Skeletal muscle satellite cell (primary cell): ENCODE measurements at regions not wholly inside any gene's neighbourhood (a gene's known extent, or its start where the extent isn't known, plus 50 kb on each side); places are given as distances from the start of the nearest gene placed in this dataset. TPM values are rescaled to one million over a fixed set of nuclear protein-coding genes. Genes with fewer than 3 reads are reported as not detected.

ENCODE experiments used
- H3K27me3 ChIP-seq: 2 replicates; pipeline ENCODE4 v1.7.0; 2013; ENCODE audit warnings: low read length; ENCODE audit not compliant: control insufficient read depth, insufficient read depth
- H3K36me3 ChIP-seq: 2 replicates; pipeline ENCODE4 v1.7.0; 2013; ENCODE audit warnings: mild to moderate bottlenecking, control low read depth, low read length; ENCODE audit not compliant: insufficient read depth
- H3K4me1 ChIP-seq: 2 replicates; pipeline ENCODE4 v1.7.0; 2013; ENCODE audit warnings: low read length; ENCODE audit not compliant: control insufficient read depth, insufficient read depth
- H3K4me2 ChIP-seq: 2 replicates; pipeline ENCODE4 v1.7.0; 2013; ENCODE audit warnings: mild to moderate bottlenecking, low read length
- H3K4me3 ChIP-seq: 2 replicates; pipeline ENCODE4 v1.7.0; 2013; ENCODE audit warnings: low read length
- H3K9ac ChIP-seq: 2 replicates; pipeline ENCODE4 v1.7.0; 2013; ENCODE audit warnings: mild to moderate bottlenecking, low read depth, low read length, moderate library complexity
- H3K9me3 ChIP-seq: replicated peaks from 2 replicates; pipeline ENCODE4 v1.7.0; 2013; ENCODE audit warnings: mild to moderate bottlenecking, control low read depth, low read length
- small RNA-seq: library from RNA; depleted of rRNA; stranded (forward); fragments of <200 nt; gene quantifications from one replicate; pipeline ENCODE3, GENCODE V24; 2012

- H3K4me1 ChIP-seq = peaks cover 6% of the 10 kb centered on the region
Measured at GRCh38 chr1:29384496-29385015, 148.2 kb downstream of the PTPRU start.

GRCh38 chr1:29383746-29384371 lies 147.5 kb downstream of the PTPRU start:
- Histone ChIP-seq H3K4me3 (no peak overlapping the region), H3K27me3 (no peaks in the 10 kb centered on the region), H3K9ac (peak overlapping the region; percentile 12), H3K4me2 (no peak overlapping the region), H3K9me3 (no peaks in the 10 kb centered on the region), H3K4me1 (peaks cover 6% of the 10 kb centered on the region), H3K36me3 (no peaks in the 10 kb centered on the region)

More at GRCh38 chr1:29384496-29385015, 148.2 kb downstream of the PTPRU start:
- Histone ChIP-seq H3K9me3 (no peaks in the 10 kb centered on the region), H3K4me2 (no peak overlapping the region), H3K9ac (no peak overlapping the region), H3K36me3 (no peaks in the 10 kb centered on the region), H3K4me3 (no peak overlapping the region), H3K27me3 (no peaks in the 10 kb centered on the region)

- no peaks in the 10 kb centered on the region for H3K36me3 ChIP-seq
- H3K4me1 ChIP-seq = peaks cover 6% of the 10 kb centered on the region
- H3K27me3 ChIP-seq = no peaks in the 10 kb centered on the region
- no peak overlapping the region for H3K4me3 ChIP-seq
- no peak overlapping the region for H3K4me2 ChIP-seq
- H3K9me3 ChIP-seq = no peaks in the 10 kb centered on the region
- H3K9ac ChIP-seq = peak overlapping the region; percentile 12
Measured at GRCh38 chr1:29382851-29383745, 146.8 kb downstream of the PTPRU start.

GRCh38 chr1:29381426-29381825 lies 145.1 kb downstream of the PTPRU start:
- Histone ChIP-seq H3K9me3 (no peaks in the 10 kb centered on the region), H3K4me2 (no peak overlapping the region), H3K4me1 (peaks cover 6% of the 10 kb centered on the region), H3K27me3 (no peaks in the 10 kb centered on the region), H3K4me3 (no peak overlapping the region), H3K9ac (no peak overlapping the region), H3K36me3 (no peaks in the 10 kb centered on the region)

- Histone ChIP-seq H3K4me2 (no peak overlapping the region), H3K9me3 (no peaks in the 10 kb centered on the region), H3K4me3 (no peak overlapping the region), H3K9ac (no peak overlapping the region), H3K27me3 (no peaks in the 10 kb centered on the region), H3K4me1 (peaks cover 6% of the 10 kb centered on the region), H3K36me3 (no peaks in the 10 kb centered on the region)
Measured at GRCh38 chr1:29380532-29380931, 144.2 kb downstream of the PTPRU start.

- no peaks in the 10 kb centered on the region for H3K9me3 ChIP-seq
- no peaks in the 10 kb centered on the region for H3K36me3 ChIP-seq
- H3K4me3 ChIP-seq = no peak overlapping the region
- H3K4me1 ChIP-seq = peaks cover 6% of the 10 kb centered on the region
- H3K4me2 ChIP-seq = no peak overlapping the region
- H3K9ac ChIP-seq = no peak overlapping the region
- H3K27me3 ChIP-seq = no peaks in the 10 kb centered on the region
Measured at GRCh38 chr1:29379443-29380073, 143.2 kb downstream of the PTPRU start.

Small RNAs in the stretch of these regions (small RNA-seq; reads per million reads assigned to genes)
- gene AL021921.1 = not detected
